Testis (tissue), 2 donors: ENCODE measurements at regions not wholly inside any gene's neighbourhood (a gene's known extent, or its start where the extent isn't known, plus 50 kb on each side); places are given as distances from the start of the nearest gene placed in this dataset.

ENCODE experiments used
- DNase-seq: peaks from one replicate; pipeline ENCODE4 v3.0.0-alpha.2; 2019
- H3K27ac ChIP-seq, 2 donors: fragments of 200-600 bp; sonication (generic); one replicate each; pipeline ENCODE4 v1.5.1; 2019
- H3K27me3 ChIP-seq: fragments of 200-600 bp; sonication (generic); one replicate; pipeline ENCODE4 v1.5.1; 2019
- H3K36me3 ChIP-seq: fragments of 200-600 bp; sonication (generic); one replicate; pipeline ENCODE4 v1.5.1; 2017; ENCODE audit warnings: low read depth; ENCODE audit errors: missing control alignments
- H3K4me1 ChIP-seq: fragments of 200-600 bp; sonication (generic); one replicate; pipeline ENCODE4 v1.5.1; 2019
- H3K4me3 ChIP-seq, 2 donors: fragments of 200-600 bp; sonication (generic); one replicate each; pipeline ENCODE4 v1.5.1; 2017 to 2019
- H3K9me3 ChIP-seq: fragments of 200-600 bp; sonication (generic); one replicate; pipeline ENCODE4 v1.5.1; 2017
- POLR2A ChIP-seq: fragments of 450-650 bp; IDR thresholded peaks from one replicate; pipeline ENCODE4 v1.6.1; 2017; ENCODE audit warnings: antibody characterized with exemption, mild to moderate bottlenecking, moderate library complexity
- WGBS, 2 donors: methylation state at CpG; one replicate each; pipeline ENCODE4 v1.1.5; 2018; 5-methylcytosine and 5-hydroxymethylcytosine counted together
- intact Hi-C: fragments of 100-400 bp; cut with DNase I; formaldehyde crosslinking; loops from one replicate; pipeline ENCODE4 v1.15.1; 2023; ENCODE audit warnings: low total_unique reads
- TF ChIP-seq, protein P1 (sequence below), 3 experiments: fragments of 450-650 bp in 2 of 3; fragments of 200-600 bp in 1 of 3; sonication (generic) in 1 of 3; IDR thresholded peaks; one replicate each; pipeline ENCODE4 v1.5.1; 2016 to 2019; ENCODE audit warnings: antibody characterized with exemption in 3 of 3, mild to moderate bottlenecking in 2 of 3, moderate library complexity in 1 of 3

DNA sequence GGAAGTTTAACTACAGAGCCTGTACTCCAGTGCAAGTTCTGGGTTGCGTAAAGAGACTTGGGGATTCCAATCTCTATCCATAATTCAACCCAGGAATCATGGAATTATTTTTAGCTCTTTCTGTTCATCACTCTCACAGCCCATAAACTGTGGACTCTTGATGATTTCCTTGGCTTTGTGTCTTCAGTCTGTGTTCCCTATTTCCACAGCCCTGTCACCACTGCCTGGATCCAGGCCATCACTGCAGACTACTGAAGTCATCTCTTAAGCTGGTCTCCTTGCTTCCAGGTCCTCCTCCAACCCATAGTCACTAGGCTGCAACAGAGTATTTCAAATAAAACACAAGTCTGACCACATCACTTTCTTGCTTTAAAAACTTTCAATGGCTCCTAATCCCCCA, 211.7 kb downstream of the PLK2 start:
- intact Hi-C loops, result no loop called here
- WGBS, 2 donors, result 96% methylated on average over 1 of the region's 1 CpG

DNA sequence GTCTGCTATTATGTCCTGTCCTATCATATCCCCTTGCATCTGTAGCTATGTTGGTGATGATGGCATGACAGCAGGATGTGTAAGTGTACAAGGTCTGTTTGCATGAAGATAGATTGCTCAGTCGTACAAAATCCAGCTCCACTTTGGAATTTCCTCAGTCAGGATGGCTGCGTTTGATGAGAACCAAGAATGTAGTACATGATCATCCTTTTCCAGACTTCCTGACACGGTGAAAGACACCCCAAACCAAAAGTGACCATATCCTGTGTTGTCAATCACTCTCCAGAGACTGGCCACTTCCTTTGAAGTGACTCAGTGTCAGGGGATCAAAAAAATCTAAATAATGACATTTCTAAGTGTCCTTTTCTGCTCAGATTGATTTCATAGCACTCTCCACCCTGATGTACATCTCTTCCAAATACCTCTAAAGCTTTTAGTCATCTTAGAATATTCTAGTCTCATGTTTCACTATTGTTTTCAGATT, 213.4 kb downstream of the PLK2 start:
- Histone ChIP-seq H3K9me3 (no peaks in the 10 kb centered on the region), H3K4me1 (no peaks in the 10 kb centered on the region), H3K36me3 (no peaks in the 10 kb centered on the region), H3K27me3 (no peaks in the 10 kb centered on the region), H3K27ac (no peak overlapping the region), H3K4me3 (no peak overlapping the region)
- TF ChIP-seq POLR2A, result no peak
- TF ChIP-seq, protein P1, sequence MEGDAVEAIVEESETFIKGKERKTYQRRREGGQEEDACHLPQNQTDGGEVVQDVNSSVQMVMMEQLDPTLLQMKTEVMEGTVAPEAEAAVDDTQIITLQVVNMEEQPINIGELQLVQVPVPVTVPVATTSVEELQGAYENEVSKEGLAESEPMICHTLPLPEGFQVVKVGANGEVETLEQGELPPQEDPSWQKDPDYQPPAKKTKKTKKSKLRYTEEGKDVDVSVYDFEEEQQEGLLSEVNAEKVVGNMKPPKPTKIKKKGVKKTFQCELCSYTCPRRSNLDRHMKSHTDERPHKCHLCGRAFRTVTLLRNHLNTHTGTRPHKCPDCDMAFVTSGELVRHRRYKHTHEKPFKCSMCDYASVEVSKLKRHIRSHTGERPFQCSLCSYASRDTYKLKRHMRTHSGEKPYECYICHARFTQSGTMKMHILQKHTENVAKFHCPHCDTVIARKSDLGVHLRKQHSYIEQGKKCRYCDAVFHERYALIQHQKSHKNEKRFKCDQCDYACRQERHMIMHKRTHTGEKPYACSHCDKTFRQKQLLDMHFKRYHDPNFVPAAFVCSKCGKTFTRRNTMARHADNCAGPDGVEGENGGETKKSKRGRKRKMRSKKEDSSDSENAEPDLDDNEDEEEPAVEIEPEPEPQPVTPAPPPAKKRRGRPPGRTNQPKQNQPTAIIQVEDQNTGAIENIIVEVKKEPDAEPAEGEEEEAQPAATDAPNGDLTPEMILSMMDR (IDR thresholded peaks at IDR 0.05), result no peak
- no peak for DNase-seq
- WGBS, 2 donors, result 67 to 70% methylated on average over 3 of the region's 3 CpGs
- intact Hi-C loops, result no loop called here

More for the DNA sequence above, 211.7 kb downstream of the PLK2 start:
- H3K4me1 ChIP-seq, result no peaks in the 10 kb centered on the region
- no peaks in the 10 kb centered on the region for H3K27me3 ChIP-seq
- H3K9me3 ChIP-seq, result no peaks in the 10 kb centered on the region
- H3K27ac ChIP-seq, result no peak overlapping the region
- no peak for TF ChIP-seq POLR2A
- TF ChIP-seq, protein P1 (IDR thresholded peaks at IDR 0.05), result no peak
- H3K36me3 ChIP-seq, result no peaks in the 10 kb centered on the region
- H3K4me3 ChIP-seq, result no peak overlapping the region
- DNase-seq, result no peak

DNA sequence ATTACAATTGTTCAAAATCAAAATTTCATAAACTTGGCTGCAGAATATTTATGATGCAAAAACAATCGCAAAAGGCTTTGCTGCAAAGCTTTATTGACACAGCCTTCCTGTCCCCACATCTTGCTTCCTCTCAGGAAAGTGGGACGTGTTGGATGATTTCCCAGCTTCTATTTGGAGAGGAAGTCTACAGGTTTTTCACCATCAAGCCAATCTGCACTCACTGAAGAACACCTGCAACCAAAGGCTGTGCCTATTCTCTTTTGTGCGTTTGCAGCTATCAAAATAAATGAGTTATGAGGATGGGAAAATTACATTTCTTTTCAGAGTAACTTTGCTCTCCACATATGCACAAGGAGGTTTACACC, 214.4 kb downstream of the PLK2 start:
- intact Hi-C loops, result no loop called here
- H3K36me3 ChIP-seq, result no peaks in the 10 kb centered on the region
- H3K9me3 ChIP-seq, result no peaks in the 10 kb centered on the region
- no peaks in the 10 kb centered on the region for H3K27me3 ChIP-seq
- H3K4me1 ChIP-seq, result no peaks in the 10 kb centered on the region
- TF ChIP-seq POLR2A, result no peak
- TF ChIP-seq, protein P1 (IDR thresholded peaks at IDR 0.05), result no peak
- WGBS, 2 donors, result 71 to 77% methylated on average over 3 of the region's 3 CpGs
- no peak overlapping the region for H3K4me3 ChIP-seq
- DNase-seq, result no peak
- H3K27ac ChIP-seq, result no peak overlapping the region

DNA sequence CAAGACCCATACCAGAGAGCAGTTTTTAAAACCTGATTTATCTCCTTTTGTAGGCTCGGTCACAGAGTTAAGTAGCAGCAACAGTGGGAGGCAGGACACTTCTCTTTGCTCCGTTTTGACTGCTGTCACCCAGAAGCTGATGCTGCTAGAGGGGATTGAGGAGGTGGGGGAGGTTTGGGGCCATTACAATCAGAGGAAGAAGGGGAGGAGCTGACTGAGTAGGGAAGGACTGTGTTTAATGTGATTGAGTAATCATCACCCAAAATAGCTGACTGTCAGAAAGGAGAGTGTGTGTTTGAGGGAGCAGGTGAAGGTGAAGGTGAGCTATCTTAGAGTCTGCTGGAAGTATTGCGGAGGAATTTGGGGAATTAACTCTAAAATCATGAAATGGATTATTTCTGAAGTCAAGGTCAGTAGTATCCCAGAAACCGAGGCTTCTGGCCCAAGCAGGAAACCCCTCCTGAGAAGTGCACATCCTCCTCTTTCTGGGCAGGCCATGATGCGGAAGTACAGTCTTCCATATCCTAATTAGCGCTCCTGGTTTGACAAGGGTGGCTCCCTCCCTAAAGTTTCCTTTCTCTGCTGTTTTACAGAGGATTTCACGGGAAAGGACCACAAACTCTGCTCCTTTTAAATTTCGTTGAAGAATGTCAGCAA, 214.9 kb downstream of the PLK2 start:
- DNase-seq, result no peak
- TF ChIP-seq POLR2A, result no peak
- TF ChIP-seq, protein P1 (IDR thresholded peaks at IDR 0.05), result no peak
- no peaks in the 10 kb centered on the region for H3K9me3 ChIP-seq
- intact Hi-C loops, result no loop called here
- H3K27me3 ChIP-seq, result no peaks in the 10 kb centered on the region
- WGBS, 2 donors, result 66 to 70% methylated on average over 8 of the region's 8 CpGs
- H3K36me3 ChIP-seq, result no peaks in the 10 kb centered on the region
- H3K27ac ChIP-seq, result no peak overlapping the region
- no peak overlapping the region for H3K4me3 ChIP-seq
- no peaks in the 10 kb centered on the region for H3K4me1 ChIP-seq

DNA sequence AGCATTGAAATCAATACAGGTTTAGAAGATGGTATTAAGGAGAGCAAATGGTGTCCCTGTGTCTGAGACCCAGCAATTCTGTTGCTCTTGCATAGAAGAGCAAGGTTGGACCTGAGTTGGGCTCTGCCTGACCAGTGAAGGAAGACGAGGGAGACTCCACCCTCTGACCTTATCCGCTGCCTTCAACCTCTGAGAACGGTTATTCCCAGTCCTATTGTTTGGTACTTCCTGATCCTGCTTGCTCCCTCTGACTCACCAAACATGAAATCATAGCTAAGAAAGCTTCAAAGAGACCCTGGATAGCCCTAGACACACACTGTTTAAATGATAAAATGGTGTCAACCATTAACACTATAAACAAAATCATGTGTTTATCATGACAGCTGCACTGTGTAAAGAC, 218.5 kb downstream of the PLK2 start:
- TF ChIP-seq, protein P1 (IDR thresholded peaks at IDR 0.05), result no peak
- no peak for TF ChIP-seq POLR2A
- H3K4me1 ChIP-seq, result no peaks in the 10 kb centered on the region
- no peaks in the 10 kb centered on the region for H3K36me3 ChIP-seq
- H3K27me3 ChIP-seq, result no peaks in the 10 kb centered on the region
- intact Hi-C loops, result no loop called here
- H3K4me3 ChIP-seq, result no peak overlapping the region
- DNase-seq, result no peak
- no peaks in the 10 kb centered on the region for H3K9me3 ChIP-seq
- H3K27ac ChIP-seq, result no peak overlapping the region
- 72 to 91% methylated on average over 3 of the region's 3 CpGs for WGBS, 2 donors
